CD4-positive, alpha-beta T cell (primary cell): ENCODE measurements at regions not wholly inside any gene's neighbourhood (a gene's known extent, or its start where the extent isn't known, plus 50 kb on each side); places are given as distances from the start of the nearest gene placed in this dataset.

Experiments used
- ATAC-seq: fragments of 200-7000 bp; cut with Tn5 transposase; one replicate; pipeline ENCODE4 v1.10.0; 2022; ENCODE audit warnings: mild to moderate bottlenecking; ENCODE audit not compliant: poor library complexity
- CTCF ChIA-PET: fragments of 350-600 bp; sonication (Branson Sonifier 250); formaldehyde crosslinking; loops from one replicate; lab custom pipeline; 2021; ENCODE audit warnings: antibody characterized with exemption, inconsistent platforms; lab: Charles Lee
- POLR2A ChIA-PET: fragments of 350-600 bp; sonication (Branson Sonifier 250); formaldehyde crosslinking; loops from one replicate; lab custom pipeline; 2021; ENCODE audit warnings: antibody characterized with exemption, inconsistent platforms; lab: Charles Lee
- DNase-seq, 14 experiments: peaks; one replicate each; pipeline ENCODE4 v3.0.0-alpha.2; 2013 to 2020; ENCODE audit warnings: mixed read lengths in 2 of 14
- H3K27ac ChIP-seq, 2 donors: one replicate each; pipeline versions ENCODE4 v1.5.1 to v1.7.0; 2013; ENCODE audit warnings: low read length in 2 of 2, low read depth in 1 of 2, mild to moderate bottlenecking in 1 of 2
- H3K27me3 ChIP-seq, 2 experiments: 1 replicate in 1 of 2; 2 replicates in 1 of 2; pipeline versions ENCODE4 v1.6.1 to v1.7.0; 2013; ENCODE audit warnings: low read length in 2 of 2, control low read depth in 1 of 2, mild to moderate bottlenecking in 1 of 2, moderate library complexity in 1 of 2; ENCODE audit not compliant: insufficient read depth in 2 of 2, control insufficient read depth in 1 of 2
- H3K36me3 ChIP-seq: one replicate; pipeline ENCODE4 v1.6.1; 2013; ENCODE audit warnings: low read length, control low read depth; ENCODE audit not compliant: insufficient read depth
- H3K4me1 ChIP-seq: one replicate; pipeline ENCODE4 v1.6.1; 2013; ENCODE audit warnings: low read length, control low read depth; ENCODE audit not compliant: insufficient read depth
- H3K4me3 ChIP-seq: one replicate; pipeline ENCODE4 v1.5.1; 2013; ENCODE audit warnings: mild to moderate bottlenecking, low read length, moderate library complexity
- H3K9me3 ChIP-seq, 2 experiments: 1 replicate in 1 of 2; 2 replicates in 1 of 2; pipeline versions ENCODE4 v1.6.1 to v1.7.0; 2013; ENCODE audit warnings: low read length in 2 of 2, mild to moderate bottlenecking in 2 of 2, control low read depth in 1 of 2, moderate library complexity in 1 of 2; ENCODE audit not compliant: control insufficient read depth in 1 of 2, insufficient read depth in 1 of 2
- H3K27ac Mint-ChIP-seq: one replicate; pipeline ENCODE4 v1.8.0; 2020; ENCODE audit warnings: mixed read lengths
- H3K27me3 Mint-ChIP-seq: one replicate; pipeline ENCODE4 v1.8.0; 2021; ENCODE audit warnings: mixed read lengths
- H3K36me3 Mint-ChIP-seq: one replicate; pipeline ENCODE4 v1.8.0; 2021; ENCODE audit warnings: low read depth, mixed read lengths
- H3K4me1 Mint-ChIP-seq: one replicate; pipeline ENCODE4 v1.8.0; 2021; ENCODE audit warnings: low read depth, mixed read lengths
- H3K4me3 Mint-ChIP-seq: one replicate; pipeline ENCODE4 v1.8.0; 2020; ENCODE audit warnings: mild to moderate bottlenecking, mixed read lengths
- H3K9me3 Mint-ChIP-seq: one replicate; pipeline ENCODE4 v1.8.0; 2020; ENCODE audit warnings: mixed read lengths
- intact Hi-C, 2 experiments: fragments of 100-400 bp; cut with DNase I in 1 of 2; cut with micrococcal nuclease in 1 of 2; formaldehyde crosslinking; loops; one replicate each; pipeline versions ENCODE4 v1.15.1 to v1.9.0; 2023 to 2025; cut with DNase I, micrococcal nuclease
- TF ChIP-seq, protein P1 (sequence below): fragments of 200-600 bp; IDR thresholded peaks from one replicate; pipeline ENCODE4 v1.8.0; 2022; ENCODE audit warnings: antibody characterized with exemption, mild to moderate bottlenecking

- Histone ChIP-seq H3K36me3 (no peaks in the 10 kb centered on the region), H3K27ac (no peak overlapping the region), H3K4me3 (no peak overlapping the region), H3K4me1 (no peaks in the 10 kb centered on the region), H3K9me3 (no peaks in the 10 kb centered on the region), H3K27me3 (no peaks in the 10 kb centered on the region)
- H3K4me1 Mint-ChIP-seq = no peaks in the 10 kb centered on the region
- H3K4me3 Mint-ChIP-seq = no peak overlapping the region
- no peaks in the 10 kb centered on the region for H3K9me3 Mint-ChIP-seq
- H3K27me3 Mint-ChIP-seq = no peaks in the 10 kb centered on the region
- POLR2A ChIA-PET = no interaction called here
- DNase-seq = no peak
- CTCF ChIA-PET = no interaction called here
- intact Hi-C loops = no loop called here
- no peak overlapping the region for H3K27ac Mint-ChIP-seq
- no peak for ATAC-seq
- TF ChIP-seq, protein P1, sequence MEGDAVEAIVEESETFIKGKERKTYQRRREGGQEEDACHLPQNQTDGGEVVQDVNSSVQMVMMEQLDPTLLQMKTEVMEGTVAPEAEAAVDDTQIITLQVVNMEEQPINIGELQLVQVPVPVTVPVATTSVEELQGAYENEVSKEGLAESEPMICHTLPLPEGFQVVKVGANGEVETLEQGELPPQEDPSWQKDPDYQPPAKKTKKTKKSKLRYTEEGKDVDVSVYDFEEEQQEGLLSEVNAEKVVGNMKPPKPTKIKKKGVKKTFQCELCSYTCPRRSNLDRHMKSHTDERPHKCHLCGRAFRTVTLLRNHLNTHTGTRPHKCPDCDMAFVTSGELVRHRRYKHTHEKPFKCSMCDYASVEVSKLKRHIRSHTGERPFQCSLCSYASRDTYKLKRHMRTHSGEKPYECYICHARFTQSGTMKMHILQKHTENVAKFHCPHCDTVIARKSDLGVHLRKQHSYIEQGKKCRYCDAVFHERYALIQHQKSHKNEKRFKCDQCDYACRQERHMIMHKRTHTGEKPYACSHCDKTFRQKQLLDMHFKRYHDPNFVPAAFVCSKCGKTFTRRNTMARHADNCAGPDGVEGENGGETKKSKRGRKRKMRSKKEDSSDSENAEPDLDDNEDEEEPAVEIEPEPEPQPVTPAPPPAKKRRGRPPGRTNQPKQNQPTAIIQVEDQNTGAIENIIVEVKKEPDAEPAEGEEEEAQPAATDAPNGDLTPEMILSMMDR = no peak
- H3K36me3 Mint-ChIP-seq = no peaks in the 10 kb centered on the region
Observed at GRCh38 chr6:6886171-6886885, 221.4 kb upstream of the RREB1 start.

GRCh38 chr6:6886886-6887285 is 220.9 kb upstream of the RREB1 start:
- ChIA-PET CTCF (no interaction called here), POLR2A (no interaction called here)
- Mint-ChIP-seq H3K9me3 (no peaks in the 10 kb centered on the region), H3K4me3 (no peak overlapping the region), H3K36me3 (no peaks in the 10 kb centered on the region), H3K4me1 (no peaks in the 10 kb centered on the region), H3K27ac (no peak overlapping the region), H3K27me3 (no peaks in the 10 kb centered on the region)
- ATAC-seq = no peak
- no peak overlapping the region for H3K4me3 ChIP-seq
- no peak overlapping the region for H3K27ac ChIP-seq
- TF ChIP-seq, protein P1 = no peak
- intact Hi-C loops = no loop called here
- DNase-seq = no peak
- no peaks in the 10 kb centered on the region for H3K9me3 ChIP-seq
- H3K36me3 ChIP-seq = no peaks in the 10 kb centered on the region
- H3K27me3 ChIP-seq = no peaks in the 10 kb centered on the region
- H3K4me1 ChIP-seq = no peaks in the 10 kb centered on the region

- H3K9me3 Mint-ChIP-seq = no peaks in the 10 kb centered on the region
Observed at GRCh38 chr6:6889601-6890000, 218.2 kb upstream of the RREB1 start.

More at GRCh38 chr6:6889601-6890000, 218.2 kb upstream of the RREB1 start:
- Mint-ChIP-seq H3K27me3 (no peaks in the 10 kb centered on the region), H3K4me3 (no peak overlapping the region), H3K36me3 (no peaks in the 10 kb centered on the region), H3K27ac (no peak overlapping the region), H3K4me1 (no peaks in the 10 kb centered on the region)
- intact Hi-C loops = no loop called here
- Histone ChIP-seq H3K9me3 (no peaks in the 10 kb centered on the region), H3K36me3 (no peaks in the 10 kb centered on the region), H3K27me3 (no peaks in the 10 kb centered on the region), H3K4me3 (no peak overlapping the region), H3K27ac (no peak overlapping the region), H3K4me1 (no peaks in the 10 kb centered on the region)
- ATAC-seq (no peak), DNase-seq (no peak)
- ChIA-PET CTCF (no interaction called here), POLR2A (no interaction called here)
- TF ChIP-seq, protein P1 = no peak
